ENCODE measurements at regions not wholly inside any gene's neighbourhood (a gene's known extent, or its start where the extent isn't known, plus 50 kb on each side); places are given as distances from the start of the nearest gene placed in this dataset.
A peak's percentile ranks its signal among the peaks of the same experiment; 100 is the strongest.

GRCh38 chr16:54216688-54217087, 69.9 kb downstream of the IRX3 start:
- no peak overlapping the region for H2AK5ac ChIP-seq (ENCODE audit: low read depth, low read length)
- ChIA-PET CTCF (no interaction called here), POLR2A (ENCODE audit: unreplicated experiment) (no interaction called here)
- intact Hi-C loops (cut with micrococcal nuclease) (no loop called here), in situ Hi-C loops (cut with MboI; ENCODE audit: low sequenced_read_pairs) (no loop called here), dilution Hi-C loops (cut with HindIII; ENCODE audit: low sequenced_read_pairs, unreplicated experiment) (no loop called here)
- H2BK15ac ChIP-seq (ENCODE audit: low read depth, low read length), result no peak overlapping the region
- no peak overlapping the region for H3K56ac ChIP-seq (ENCODE audit: extremely low read depth, insufficient read depth, low read length)
- H3K27me3 ChIP-seq (ENCODE audit: control insufficient read depth, insufficient read depth, low read length), result peaks cover 21% of the 10 kb centered on the region
- TF ChIP-seq, protein P1, sequence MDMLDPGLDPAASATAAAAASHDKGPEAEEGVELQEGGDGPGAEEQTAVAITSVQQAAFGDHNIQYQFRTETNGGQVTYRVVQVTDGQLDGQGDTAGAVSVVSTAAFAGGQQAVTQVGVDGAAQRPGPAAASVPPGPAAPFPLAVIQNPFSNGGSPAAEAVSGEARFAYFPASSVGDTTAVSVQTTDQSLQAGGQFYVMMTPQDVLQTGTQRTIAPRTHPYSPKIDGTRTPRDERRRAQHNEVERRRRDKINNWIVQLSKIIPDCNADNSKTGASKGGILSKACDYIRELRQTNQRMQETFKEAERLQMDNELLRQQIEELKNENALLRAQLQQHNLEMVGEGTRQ (IDR thresholded peaks at IDR 0.05; ENCODE audit: low read depth, low read length), result no peak
- TF ChIP-seq MAZ (IDR thresholded peaks at IDR 0.05; ENCODE audit: borderline replicate concordance, low read depth, low read length) (no peak), NFE2L2 (IDR thresholded peaks at IDR 0.05; ENCODE audit: low read depth, low read length) (no peak), POLR2A (IDR thresholded peaks at IDR 0.05; ENCODE audit: low read depth, low read length) (no peak), SMC3 (IDR thresholded peaks at IDR 0.05; ENCODE audit: low read depth, low read length) (no peak), FOS (IDR thresholded peaks at IDR 0.05; ENCODE audit: low read depth, low read length) (no peak), RAD21 (IDR thresholded peaks at IDR 0.05; ENCODE audit: low read length) (no peak), RFX5 (IDR thresholded peaks at IDR 0.05; ENCODE audit: low read depth, low read length) (no peak), CHD1 (IDR thresholded peaks at IDR 0.05; ENCODE audit: low read depth, low read length) (no peak), RCOR1 (IDR thresholded peaks at IDR 0.05; ENCODE audit: insufficient replicate concordance, low read length) (no peak), MXI1 (IDR thresholded peaks at IDR 0.05; ENCODE audit: borderline replicate concordance, low read depth, low read length) (no peak), BHLHE40 (IDR thresholded peaks at IDR 0.05; ENCODE audit: low read depth, low read length) (no peak), MAFK (IDR thresholded peaks at IDR 0.05; ENCODE audit: low read depth, low read length) (no peak), CTCF (conservative IDR thresholded peaks at IDR 0.05; ENCODE audit: low read depth, low read length) (no peak), CEBPB (IDR thresholded peaks at IDR 0.05; ENCODE audit: low read depth, low read length) (no peak), ELK1 (IDR thresholded peaks at IDR 0.05; ENCODE audit: borderline replicate concordance, low read depth, low read length) (no peak)
- BruUV-seq (replicated peaks), result no TSS peak
- no peak for DNase-seq
- H3K27ac ChIP-seq (ENCODE audit: insufficient read depth, low read length), result no peak overlapping the region
- no peak overlapping the region for H4K91ac ChIP-seq (ENCODE audit: insufficient read depth, low read depth, low read length)
- H3K18ac ChIP-seq (ENCODE audit: low read depth, low read length), result no peak overlapping the region
- no peak overlapping the region for H3K4me3 ChIP-seq (ENCODE audit: insufficient read depth, low read depth, low read length)
- no peak overlapping the region for H3K23ac ChIP-seq (ENCODE audit: low read depth, low read length)
- no peaks in the 10 kb centered on the region for H3K79me1 ChIP-seq (ENCODE audit: low read depth in 1 of 2, low read length in 2 of 2)
- no peaks in the 10 kb centered on the region; the same call in 1 of the 2 replicates for H3K9me3 ChIP-seq (ENCODE audit: control insufficient read depth, insufficient read depth, low read length)
- no CpG with 5 or more reads among the region's 4 CpGs for WGBS, 2 experiments (ENCODE audit: extremely low coverage in 2 of 2, insufficient read length in 1 of 2)
- no peak overlapping the region for H2AK9ac ChIP-seq (replicated peaks; ENCODE audit: low read depth, low read length, poor library complexity)
- no peaks in the 10 kb centered on the region for H3K9me1 ChIP-seq (ENCODE audit: insufficient read depth, low read length)
- H4K8ac ChIP-seq (ENCODE audit: low read depth in 2 of 2, low read length in 2 of 2), result no peak overlapping the region
- no peak overlapping the region for H3K9ac ChIP-seq (ENCODE audit: low read depth, low read length)
- H4K5ac ChIP-seq (ENCODE audit: low read depth, low read length), result no peak overlapping the region
- H3K4me2 ChIP-seq (ENCODE audit: low read depth, low read length), result no peak overlapping the region
- no peaks in the 10 kb centered on the region for H4K20me1 ChIP-seq (ENCODE audit: insufficient read depth, low read length)
- peak overlapping the region; percentile 33 for H2AFZ ChIP-seq (replicated peaks; ENCODE audit: low read length, poor library complexity)
- no peak overlapping the region for H3K14ac ChIP-seq (replicated peaks; ENCODE audit: low read depth, low read length)
- no peak overlapping the region for H2BK120ac ChIP-seq (ENCODE audit: low read depth, low read length)
- H3K4me1 ChIP-seq (ENCODE audit: control insufficient read depth, insufficient read depth, low read length), result no peaks in the 10 kb centered on the region
- no peak overlapping the region for H2BK5ac ChIP-seq (ENCODE audit: low read depth, low read length, poor library complexity, severe bottlenecking)
- H3K4ac ChIP-seq (ENCODE audit: low read depth, low read length), result no peak overlapping the region
- H2BK20ac ChIP-seq (ENCODE audit: low read depth, low read length), result no peak overlapping the region
- no peaks in the 10 kb centered on the region for H3K36me3 ChIP-seq (ENCODE audit: control insufficient read depth, insufficient read depth, low read length)
- no peak for ATAC-seq (ENCODE audit: low read depth)
